ENCODE measurements at regions not wholly inside any gene's neighbourhood (a gene's known extent, or its start where the extent isn't known, plus 50 kb on each side); places are given as distances from the start of the nearest gene placed in this dataset.

DNA sequence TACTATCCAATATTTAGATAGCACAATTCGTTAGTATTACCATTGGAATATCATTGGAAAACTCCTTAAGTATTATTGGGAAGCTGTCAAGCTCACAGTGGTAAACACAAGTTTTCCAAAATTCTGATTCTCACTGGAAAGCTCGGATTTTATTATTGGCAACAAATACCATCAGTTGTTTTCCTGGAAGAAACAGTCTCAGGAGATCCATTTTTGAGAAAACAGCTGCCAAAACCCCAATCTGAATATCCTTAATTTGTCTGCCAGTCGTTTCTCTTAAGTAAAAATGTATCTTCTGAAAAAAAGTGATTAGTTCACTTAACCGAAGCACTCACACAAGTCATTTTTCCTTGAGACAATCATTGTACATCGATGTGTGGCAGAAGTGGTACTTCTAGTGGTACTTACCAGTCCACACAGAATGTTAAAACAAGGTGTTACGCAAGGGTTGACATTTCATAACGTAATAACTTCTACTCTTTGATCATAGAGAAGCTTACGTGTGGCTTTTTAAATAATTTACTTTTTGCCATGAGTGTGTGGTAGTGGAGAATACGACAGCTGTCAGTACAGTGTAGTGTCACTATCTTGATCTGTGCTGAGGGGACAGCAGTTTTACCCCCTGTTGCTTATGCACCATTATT, 74.9 kb downstream of the FAM43A start:
- H4K20me1 ChIP-seq (ENCODE audit: insufficient read depth): no peaks in the 10 kb centered on the region
- no peaks in the 10 kb centered on the region for H3K79me2 ChIP-seq (ENCODE audit: insufficient read depth)
- no peak overlapping the region for H3K9ac ChIP-seq
- H3K9me2 ChIP-seq: no peaks in the 10 kb centered on the region
- no peak for DNase-seq
- no peaks in the 10 kb centered on the region for H3F3A ChIP-seq (replicated peaks; ENCODE audit: insufficient read depth)
- 51% methylated on average over 9 of the region's 9 CpGs for WGBS (ENCODE audit: low lambda C conversion rate)
- H2AFZ ChIP-seq (ENCODE audit: low read depth): no peak overlapping the region
- H3K4me1 ChIP-seq (ENCODE audit: control insufficient read depth in 1 of 2, insufficient read depth in 2 of 2, low read depth in 1 of 2, low read length in 1 of 2): peaks cover 0 to 34% of the 10 kb centered on the region in 2 experiments; a peak in 2 of 4 replicates
- no peak overlapping the region for H3K27ac ChIP-seq (ENCODE audit: low read depth in 2 of 2, low read length in 1 of 2)
- ChIA-PET CTCF (no interaction called here), POLR2A (no interaction called here)
- H3K4me3 ChIP-seq (ENCODE audit: low read depth in 2 of 2, low read length in 1 of 2): no peak overlapping the region
- no peaks in the 10 kb centered on the region for H3K9me3 ChIP-seq
- H3K36me3 ChIP-seq (replicated peaks in 1 of 2; ENCODE audit: control insufficient read depth in 1 of 2, insufficient read depth in 2 of 2, low read length in 1 of 2): no peaks in the 10 kb centered on the region
- TF ChIP-seq FOXJ3 (CRISPR knock-in tag; IDR thresholded peaks at IDR 0.05): no peak
- TF ChIP-seq ZBTB33 (IDR thresholded peaks at IDR 0.05; ENCODE audit: borderline replicate concordance, low read depth): no peak
- TF ChIP-seq, protein P1, sequence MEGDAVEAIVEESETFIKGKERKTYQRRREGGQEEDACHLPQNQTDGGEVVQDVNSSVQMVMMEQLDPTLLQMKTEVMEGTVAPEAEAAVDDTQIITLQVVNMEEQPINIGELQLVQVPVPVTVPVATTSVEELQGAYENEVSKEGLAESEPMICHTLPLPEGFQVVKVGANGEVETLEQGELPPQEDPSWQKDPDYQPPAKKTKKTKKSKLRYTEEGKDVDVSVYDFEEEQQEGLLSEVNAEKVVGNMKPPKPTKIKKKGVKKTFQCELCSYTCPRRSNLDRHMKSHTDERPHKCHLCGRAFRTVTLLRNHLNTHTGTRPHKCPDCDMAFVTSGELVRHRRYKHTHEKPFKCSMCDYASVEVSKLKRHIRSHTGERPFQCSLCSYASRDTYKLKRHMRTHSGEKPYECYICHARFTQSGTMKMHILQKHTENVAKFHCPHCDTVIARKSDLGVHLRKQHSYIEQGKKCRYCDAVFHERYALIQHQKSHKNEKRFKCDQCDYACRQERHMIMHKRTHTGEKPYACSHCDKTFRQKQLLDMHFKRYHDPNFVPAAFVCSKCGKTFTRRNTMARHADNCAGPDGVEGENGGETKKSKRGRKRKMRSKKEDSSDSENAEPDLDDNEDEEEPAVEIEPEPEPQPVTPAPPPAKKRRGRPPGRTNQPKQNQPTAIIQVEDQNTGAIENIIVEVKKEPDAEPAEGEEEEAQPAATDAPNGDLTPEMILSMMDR (IDR thresholded peaks at IDR 0.05): no peak
- no peak for TF ChIP-seq POLR2AphosphoS5 (IDR thresholded peaks at IDR 0.05; ENCODE audit: low read depth, low read length)
- TF ChIP-seq GATA2 (CRISPR knock-in tag; IDR thresholded peaks at IDR 0.05): no peak
- TF ChIP-seq USF2 (IDR thresholded peaks at IDR 0.05; ENCODE audit: borderline replicate concordance, low read depth, low read length): no peak
- TF ChIP-seq, protein P2, sequence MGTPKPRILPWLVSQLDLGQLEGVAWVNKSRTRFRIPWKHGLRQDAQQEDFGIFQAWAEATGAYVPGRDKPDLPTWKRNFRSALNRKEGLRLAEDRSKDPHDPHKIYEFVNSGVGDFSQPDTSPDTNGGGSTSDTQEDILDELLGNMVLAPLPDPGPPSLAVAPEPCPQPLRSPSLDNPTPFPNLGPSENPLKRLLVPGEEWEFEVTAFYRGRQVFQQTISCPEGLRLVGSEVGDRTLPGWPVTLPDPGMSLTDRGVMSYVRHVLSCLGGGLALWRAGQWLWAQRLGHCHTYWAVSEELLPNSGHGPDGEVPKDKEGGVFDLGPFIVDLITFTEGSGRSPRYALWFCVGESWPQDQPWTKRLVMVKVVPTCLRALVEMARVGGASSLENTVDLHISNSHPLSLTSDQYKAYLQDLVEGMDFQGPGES (IDR thresholded peaks at IDR 0.05; ENCODE audit: low read depth, low read length): no peak
- no peak for TF ChIP-seq EP300 (IDR thresholded peaks at IDR 0.05; ENCODE audit: borderline replicate concordance in 1 of 2, low read depth in 1 of 2, low read length in 1 of 2)
- TF ChIP-seq TEAD4 (IDR thresholded peaks at IDR 0.05; ENCODE audit: borderline replicate concordance, insufficient read depth): no peak
- no peak for TF ChIP-seq CHD2 (IDR thresholded peaks at IDR 0.05; ENCODE audit: low read length, partially characterized antibody)
- H3K27me3 ChIP-seq (ENCODE audit: insufficient read depth): peaks cover 10% of the 10 kb centered on the region; the same call in 1 of the 2 replicates
- H3K4me2 ChIP-seq: no peak overlapping the region
